Body of pancreas (tissue), 4 donors: ENCODE measurements at regions not wholly inside any gene's neighbourhood (a gene's known extent, or its start where the extent isn't known, plus 50 kb on each side); places are given as distances from the start of the nearest gene placed in this dataset.

ENCODE experiments used
- POLR2A ChIP-seq, 3 donors: fragments of 450-650 bp; IDR thresholded peaks; one replicate each; pipeline ENCODE4 v1.6.1; 2016; ENCODE audit warnings: antibody characterized with exemption in 3 of 3, mild to moderate bottlenecking in 2 of 3
- TF ChIP-seq, protein P1 (sequence below), 7 experiments: fragments of 450-650 bp in 4 of 7; fragments of 200-600 bp in 3 of 7; sonication (generic) in 3 of 7; IDR thresholded peaks; one replicate each; pipeline ENCODE4 v1.5.1; 2016 to 2019; ENCODE audit warnings: antibody characterized with exemption in 7 of 7

GRCh38 chr18:1846640-1847039 is 724.7 kb downstream of the METTL4 start:
- TF ChIP-seq, protein P1, sequence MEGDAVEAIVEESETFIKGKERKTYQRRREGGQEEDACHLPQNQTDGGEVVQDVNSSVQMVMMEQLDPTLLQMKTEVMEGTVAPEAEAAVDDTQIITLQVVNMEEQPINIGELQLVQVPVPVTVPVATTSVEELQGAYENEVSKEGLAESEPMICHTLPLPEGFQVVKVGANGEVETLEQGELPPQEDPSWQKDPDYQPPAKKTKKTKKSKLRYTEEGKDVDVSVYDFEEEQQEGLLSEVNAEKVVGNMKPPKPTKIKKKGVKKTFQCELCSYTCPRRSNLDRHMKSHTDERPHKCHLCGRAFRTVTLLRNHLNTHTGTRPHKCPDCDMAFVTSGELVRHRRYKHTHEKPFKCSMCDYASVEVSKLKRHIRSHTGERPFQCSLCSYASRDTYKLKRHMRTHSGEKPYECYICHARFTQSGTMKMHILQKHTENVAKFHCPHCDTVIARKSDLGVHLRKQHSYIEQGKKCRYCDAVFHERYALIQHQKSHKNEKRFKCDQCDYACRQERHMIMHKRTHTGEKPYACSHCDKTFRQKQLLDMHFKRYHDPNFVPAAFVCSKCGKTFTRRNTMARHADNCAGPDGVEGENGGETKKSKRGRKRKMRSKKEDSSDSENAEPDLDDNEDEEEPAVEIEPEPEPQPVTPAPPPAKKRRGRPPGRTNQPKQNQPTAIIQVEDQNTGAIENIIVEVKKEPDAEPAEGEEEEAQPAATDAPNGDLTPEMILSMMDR (IDR thresholded peaks at IDR 0.05): no peak
- no peak for TF ChIP-seq POLR2A (IDR thresholded peaks at IDR 0.05)
